Activated B cell treated with CpG ODN at 0.5 μM for 24 hours (primary cell): ENCODE measurements at regions not wholly inside any gene's neighbourhood (a gene's known extent, or its start where the extent isn't known, plus 50 kb on each side); places are given as distances from the start of the nearest gene placed in this dataset.

Experiments used
- ATAC-seq: fragments of 200-7000 bp; cut with Tn5 transposase; one replicate; pipeline ENCODE4 v1.10.0; 2021; ENCODE audit warnings: low read depth, mild to moderate bottlenecking, moderate library complexity
- CTCF ChIA-PET: fragments of 350-600 bp; sonication (Branson Sonifier 250); formaldehyde crosslinking; loops from one replicate; lab custom pipeline; 2021; ENCODE audit warnings: antibody characterized with exemption; lab: Charles Lee
- POLR2A ChIA-PET: fragments of 350-600 bp; sonication (Branson Sonifier 250); formaldehyde crosslinking; loops from one replicate; lab custom pipeline; 2021; ENCODE audit warnings: antibody characterized with exemption; lab: Charles Lee
- DNase-seq: peaks from one replicate; pipeline ENCODE4 v3.0.0; 2022
- H3K27ac Mint-ChIP-seq: one replicate; pipeline ENCODE4 v1.8.0; 2020; ENCODE audit warnings: mixed read lengths
- H3K27me3 Mint-ChIP-seq: one replicate; pipeline ENCODE4 v1.8.0; 2021; ENCODE audit warnings: mixed read lengths
- H3K36me3 Mint-ChIP-seq: one replicate; pipeline ENCODE4 v1.8.0; 2021; ENCODE audit warnings: low read depth, mixed read lengths
- H3K4me1 Mint-ChIP-seq: one replicate; pipeline ENCODE4 v1.8.0; 2021; ENCODE audit warnings: mixed read lengths
- H3K4me3 Mint-ChIP-seq: one replicate; pipeline ENCODE4 v1.8.0; 2020; ENCODE audit warnings: mild to moderate bottlenecking, mixed read lengths
- H3K9me3 Mint-ChIP-seq: one replicate; pipeline ENCODE4 v1.8.0; 2020; ENCODE audit warnings: mixed read lengths
- intact Hi-C: fragments of 100-400 bp; cut with micrococcal nuclease; formaldehyde crosslinking; loops from one replicate; pipeline ENCODE4 v1.15.1; 2024
- TF ChIP-seq, protein P1 (sequence below): fragments of 200-600 bp; IDR thresholded peaks from one replicate; pipeline ENCODE4 v1.8.0; 2022; ENCODE audit warnings: antibody characterized with exemption, mild to moderate bottlenecking

DNA sequence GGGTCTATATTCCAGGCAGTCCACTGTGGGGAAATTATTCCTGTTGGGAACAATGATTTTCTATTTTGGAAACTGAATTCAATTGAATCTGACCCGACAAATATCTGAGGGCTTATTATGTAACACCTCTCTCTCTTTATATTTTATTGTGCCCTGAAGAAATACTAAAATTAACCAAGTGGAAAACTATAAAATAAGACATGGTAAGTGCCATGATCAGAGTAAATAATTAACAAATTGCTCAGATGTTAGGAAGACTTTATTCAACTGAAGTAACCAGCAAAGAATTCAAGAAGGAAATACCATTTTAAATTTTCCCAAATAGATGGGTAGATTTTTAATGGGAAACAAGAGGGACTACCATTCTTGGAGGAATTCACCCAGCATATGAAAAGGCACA lies 632.9 kb downstream of the MAFB start:
- Mint-ChIP-seq H3K27me3 (peaks cover 2% of the 10 kb centered on the region), H3K9me3 (peaks cover 3% of the 10 kb centered on the region)
- CTCF ChIA-PET, result no interaction called here

DNA sequence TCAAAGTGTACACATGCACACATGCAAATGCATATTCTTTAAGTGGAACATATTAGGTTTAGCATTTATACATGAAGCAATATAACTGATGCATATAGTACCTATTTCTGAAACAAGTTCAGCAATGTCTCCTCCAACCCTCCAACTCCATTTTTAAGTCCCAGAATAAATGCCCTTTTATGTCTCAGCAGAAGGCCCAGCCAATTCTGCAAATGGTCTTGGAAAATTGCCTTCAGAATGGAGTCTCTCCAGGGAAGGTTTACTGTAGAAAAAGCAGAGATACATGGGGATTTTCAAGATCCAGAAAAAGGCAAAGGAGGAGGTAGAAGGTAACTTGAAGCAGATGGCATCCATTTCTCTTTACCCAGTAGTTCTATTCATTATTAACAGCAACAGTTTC lies 633.3 kb downstream of the MAFB start:
- ChIA-PET CTCF (no interaction called here), POLR2A (no interaction called here)
- intact Hi-C loops, result no loop called here
- TF ChIP-seq, protein P1, sequence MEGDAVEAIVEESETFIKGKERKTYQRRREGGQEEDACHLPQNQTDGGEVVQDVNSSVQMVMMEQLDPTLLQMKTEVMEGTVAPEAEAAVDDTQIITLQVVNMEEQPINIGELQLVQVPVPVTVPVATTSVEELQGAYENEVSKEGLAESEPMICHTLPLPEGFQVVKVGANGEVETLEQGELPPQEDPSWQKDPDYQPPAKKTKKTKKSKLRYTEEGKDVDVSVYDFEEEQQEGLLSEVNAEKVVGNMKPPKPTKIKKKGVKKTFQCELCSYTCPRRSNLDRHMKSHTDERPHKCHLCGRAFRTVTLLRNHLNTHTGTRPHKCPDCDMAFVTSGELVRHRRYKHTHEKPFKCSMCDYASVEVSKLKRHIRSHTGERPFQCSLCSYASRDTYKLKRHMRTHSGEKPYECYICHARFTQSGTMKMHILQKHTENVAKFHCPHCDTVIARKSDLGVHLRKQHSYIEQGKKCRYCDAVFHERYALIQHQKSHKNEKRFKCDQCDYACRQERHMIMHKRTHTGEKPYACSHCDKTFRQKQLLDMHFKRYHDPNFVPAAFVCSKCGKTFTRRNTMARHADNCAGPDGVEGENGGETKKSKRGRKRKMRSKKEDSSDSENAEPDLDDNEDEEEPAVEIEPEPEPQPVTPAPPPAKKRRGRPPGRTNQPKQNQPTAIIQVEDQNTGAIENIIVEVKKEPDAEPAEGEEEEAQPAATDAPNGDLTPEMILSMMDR, result no peak
- no peak for ATAC-seq
- H3K9me3 Mint-ChIP-seq, result peaks cover 3% of the 10 kb centered on the region
- H3K4me3 Mint-ChIP-seq, result no peak overlapping the region
- H3K27ac Mint-ChIP-seq, result no peak overlapping the region
- H3K4me1 Mint-ChIP-seq, result no peaks in the 10 kb centered on the region
- H3K36me3 Mint-ChIP-seq, result no peaks in the 10 kb centered on the region
- no peak for DNase-seq
- peaks cover 2% of the 10 kb centered on the region for H3K27me3 Mint-ChIP-seq

More for the DNA sequence above, 632.9 kb downstream of the MAFB start:
- POLR2A ChIA-PET, result no interaction called here
- DNase-seq (no peak), ATAC-seq (no peak)
- intact Hi-C loops, result no loop called here
- Mint-ChIP-seq H3K36me3 (no peaks in the 10 kb centered on the region), H3K4me3 (no peak overlapping the region), H3K27ac (no peak overlapping the region), H3K4me1 (no peaks in the 10 kb centered on the region)
- TF ChIP-seq, protein P1, result no peak

DNA sequence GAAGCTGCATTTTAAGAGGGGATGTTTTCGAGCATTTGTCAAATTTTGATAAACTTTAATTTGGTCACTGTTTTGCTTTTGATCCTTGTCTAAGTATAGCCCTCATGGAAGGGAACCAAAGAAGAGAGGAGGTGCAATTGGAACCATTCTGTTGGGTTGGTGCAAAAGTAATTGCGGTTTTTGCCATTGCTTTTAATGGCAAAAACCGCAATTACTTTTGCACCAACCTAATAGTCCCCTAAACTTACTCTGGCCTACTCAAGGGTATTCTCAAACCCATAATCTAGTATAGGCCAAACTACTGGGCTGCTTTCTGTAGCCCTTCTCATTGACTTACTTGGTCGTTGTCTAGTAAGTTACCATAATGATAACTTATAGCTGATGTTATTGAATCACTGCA lies 634.7 kb downstream of the MAFB start:
- no peaks in the 10 kb centered on the region for H3K9me3 Mint-ChIP-seq
- H3K4me3 Mint-ChIP-seq, result no peak overlapping the region
- ChIA-PET POLR2A (no interaction called here), CTCF (no interaction called here)
- H3K27me3 Mint-ChIP-seq, result peaks cover 2% of the 10 kb centered on the region
- TF ChIP-seq, protein P1, result no peak
- intact Hi-C loops, result no loop called here
- H3K27ac Mint-ChIP-seq, result no peak overlapping the region
- no peaks in the 10 kb centered on the region for H3K36me3 Mint-ChIP-seq
- no peak for DNase-seq
- no peak for ATAC-seq
- no peaks in the 10 kb centered on the region for H3K4me1 Mint-ChIP-seq

DNA sequence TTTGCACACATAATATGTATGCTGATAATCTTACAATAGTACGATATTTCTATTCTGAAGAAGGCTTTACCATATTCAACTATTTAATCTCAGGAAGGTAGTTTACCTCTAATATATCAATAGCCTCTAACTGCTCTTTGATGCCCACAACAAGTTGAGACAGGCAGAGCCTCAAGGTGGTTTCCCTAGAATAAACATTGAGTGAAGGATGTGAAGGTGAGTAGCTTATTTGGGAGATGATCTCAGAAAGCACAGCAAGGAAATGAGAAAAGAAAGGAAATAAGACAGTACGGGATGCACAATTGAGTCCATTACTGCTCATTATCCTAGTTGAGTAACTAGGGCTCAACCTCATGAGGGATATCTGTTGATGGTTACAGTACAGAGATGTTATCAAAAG lies 638.4 kb downstream of the MAFB start:
- POLR2A ChIA-PET, result no interaction called here
- intact Hi-C loops, result no loop called here
- ATAC-seq, result no peak

DNA sequence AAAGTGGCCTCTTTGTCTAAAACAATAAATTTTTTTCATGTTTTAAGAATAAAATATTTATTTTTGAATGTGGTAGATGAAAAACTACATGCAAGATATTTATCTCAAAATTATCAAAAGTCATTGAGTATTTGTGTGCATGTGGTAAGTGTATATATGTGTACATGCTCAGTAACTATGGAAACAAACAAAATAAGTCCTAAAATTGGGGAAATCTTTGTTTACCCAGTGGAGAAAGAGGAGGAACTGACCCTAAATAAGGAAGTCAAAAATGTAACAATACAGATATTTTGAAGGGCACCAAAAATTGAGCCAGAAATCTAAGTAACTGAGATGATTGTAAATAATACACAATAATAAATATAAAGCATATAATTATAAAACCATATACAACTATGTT lies 639.2 kb downstream of the MAFB start:
- no peak for ATAC-seq
- TF ChIP-seq, protein P1, result no peak
- no peak for DNase-seq
- intact Hi-C loops, result no loop called here
- ChIA-PET POLR2A (no interaction called here), CTCF (no interaction called here)
- no peaks in the 10 kb centered on the region for H3K4me1 Mint-ChIP-seq
- H3K4me3 Mint-ChIP-seq, result no peak overlapping the region
- no peaks in the 10 kb centered on the region for H3K36me3 Mint-ChIP-seq
- no peaks in the 10 kb centered on the region for H3K9me3 Mint-ChIP-seq
- H3K27me3 Mint-ChIP-seq, result peaks cover 2% of the 10 kb centered on the region
- no peak overlapping the region for H3K27ac Mint-ChIP-seq

More for the DNA sequence above, 638.4 kb downstream of the MAFB start:
- TF ChIP-seq, protein P1, result no peak
- Mint-ChIP-seq H3K36me3 (no peaks in the 10 kb centered on the region), H3K4me3 (no peak overlapping the region), H3K27me3 (peaks cover 2% of the 10 kb centered on the region), H3K4me1 (no peaks in the 10 kb centered on the region), H3K9me3 (no peaks in the 10 kb centered on the region), H3K27ac (no peak overlapping the region)
- CTCF ChIA-PET, result no interaction called here
- DNase-seq, result no peak
